Uterus (tissue), 3 donors: ENCODE measurements at regions not wholly inside any gene's neighbourhood (a gene's known extent, or its start where the extent isn't known, plus 50 kb on each side); places are given as distances from the start of the nearest gene placed in this dataset.

ENCODE experiments used
- DNase-seq, 2 donors: peaks; one replicate each; pipeline ENCODE4 v3.0.0-alpha.2; 2019 to 2020
- H3K27ac ChIP-seq, 2 donors: fragments of 200-600 bp; sonication (generic); 1 replicate in 1 of 2; 2 replicates in 1 of 2; pipeline ENCODE4 v1.5.1; 2016 to 2018
- H3K27me3 ChIP-seq, 2 donors: fragments of 200-600 bp; sonication (generic); one replicate each; pipeline ENCODE4 v1.5.1; 2018 to 2019; ENCODE audit warnings: control low read depth in 1 of 2
- H3K36me3 ChIP-seq, 2 donors: fragments of 200-600 bp; sonication (generic); one replicate each; pipeline ENCODE4 v1.5.1; 2019; ENCODE audit warnings: control low read depth in 1 of 2
- H3K4me1 ChIP-seq, 2 donors: fragments of 200-600 bp; sonication (generic); one replicate each; pipeline ENCODE4 v1.5.1; 2018 to 2019; ENCODE audit warnings: control low read depth in 1 of 2
- H3K4me3 ChIP-seq, 2 donors: fragments of 200-600 bp; sonication (generic); 1 replicate in 1 of 2; 2 replicates in 1 of 2; pipeline ENCODE4 v1.5.1; 2018 to 2019; ENCODE audit warnings: mild to moderate bottlenecking in 1 of 2
- H3K9me3 ChIP-seq, 2 donors: fragments of 200-600 bp; sonication (generic); one replicate each; pipeline ENCODE4 v1.5.1; 2019; ENCODE audit warnings: control low read depth in 1 of 2
- POLR2A ChIP-seq, 2 donors: fragments of 450-650 bp; IDR thresholded peaks; one replicate each; pipeline ENCODE4 v1.6.1; 2016; ENCODE audit warnings: antibody characterized with exemption in 2 of 2, mild to moderate bottlenecking in 1 of 2, moderate library complexity in 1 of 2
- intact Hi-C: fragments of 100-400 bp; cut with DNase I; formaldehyde crosslinking; loops from one replicate; pipeline ENCODE4 v1.15.1; 2023; ENCODE audit warnings: low total_unique reads
- TF ChIP-seq, protein P1 (sequence below), 4 experiments: fragments of 200-600 bp in 2 of 4; fragments of 450-650 bp in 2 of 4; sonication (generic) in 2 of 4; IDR thresholded peaks; one replicate each; pipeline ENCODE4 v1.5.1; 2016 to 2019; ENCODE audit warnings: antibody characterized with exemption in 4 of 4, mild to moderate bottlenecking in 2 of 4, moderate library complexity in 1 of 4
- donor health status: DM: yes; HTN: yes; CAD: no.

- no peak for DNase-seq
These were observed 849.5 kb downstream of the MAFB start for GRCh38 chr20:39839399-39840119.

GRCh38 chr20:39837561-39837960, 851.5 kb downstream of the MAFB start:
- Histone ChIP-seq H3K36me3 (no peaks in the 10 kb centered on the region), H3K27me3 (no peaks in the 10 kb centered on the region), H3K4me1 (no peaks in the 10 kb centered on the region), H3K9me3 (no peaks in the 10 kb centered on the region), H3K27ac (no peak overlapping the region), H3K4me3 (no peak overlapping the region)
- intact Hi-C loops, result no loop called here
- TF ChIP-seq, protein P1, sequence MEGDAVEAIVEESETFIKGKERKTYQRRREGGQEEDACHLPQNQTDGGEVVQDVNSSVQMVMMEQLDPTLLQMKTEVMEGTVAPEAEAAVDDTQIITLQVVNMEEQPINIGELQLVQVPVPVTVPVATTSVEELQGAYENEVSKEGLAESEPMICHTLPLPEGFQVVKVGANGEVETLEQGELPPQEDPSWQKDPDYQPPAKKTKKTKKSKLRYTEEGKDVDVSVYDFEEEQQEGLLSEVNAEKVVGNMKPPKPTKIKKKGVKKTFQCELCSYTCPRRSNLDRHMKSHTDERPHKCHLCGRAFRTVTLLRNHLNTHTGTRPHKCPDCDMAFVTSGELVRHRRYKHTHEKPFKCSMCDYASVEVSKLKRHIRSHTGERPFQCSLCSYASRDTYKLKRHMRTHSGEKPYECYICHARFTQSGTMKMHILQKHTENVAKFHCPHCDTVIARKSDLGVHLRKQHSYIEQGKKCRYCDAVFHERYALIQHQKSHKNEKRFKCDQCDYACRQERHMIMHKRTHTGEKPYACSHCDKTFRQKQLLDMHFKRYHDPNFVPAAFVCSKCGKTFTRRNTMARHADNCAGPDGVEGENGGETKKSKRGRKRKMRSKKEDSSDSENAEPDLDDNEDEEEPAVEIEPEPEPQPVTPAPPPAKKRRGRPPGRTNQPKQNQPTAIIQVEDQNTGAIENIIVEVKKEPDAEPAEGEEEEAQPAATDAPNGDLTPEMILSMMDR (IDR thresholded peaks at IDR 0.05), result no peak
- no peak for TF ChIP-seq POLR2A (IDR thresholded peaks at IDR 0.05)
- DNase-seq, result no peak

More at GRCh38 chr20:39839399-39840119, 849.5 kb downstream of the MAFB start:
- Histone ChIP-seq H3K9me3 (no peaks in the 10 kb centered on the region), H3K36me3 (no peaks in the 10 kb centered on the region), H3K4me3 (no peak overlapping the region), H3K27ac (no peak overlapping the region), H3K27me3 (no peaks in the 10 kb centered on the region), H3K4me1 (no peaks in the 10 kb centered on the region)
- TF ChIP-seq, protein P1 (IDR thresholded peaks at IDR 0.05), result no peak
- TF ChIP-seq POLR2A (IDR thresholded peaks at IDR 0.05), result no peak
- intact Hi-C loops, result no loop called here

GRCh38 chr20:39835130-39835842, 853.8 kb downstream of the MAFB start:
- Histone ChIP-seq H3K4me1 (no peaks in the 10 kb centered on the region), H3K9me3 (no peaks in the 10 kb centered on the region), H3K36me3 (no peaks in the 10 kb centered on the region), H3K4me3 (no peak overlapping the region), H3K27ac (peak overlapping the region in 1 of 2 donors; percentile 31), H3K27me3 (no peaks in the 10 kb centered on the region)
- intact Hi-C loops, result no loop called here
- TF ChIP-seq, protein P1 (IDR thresholded peaks at IDR 0.05), result no peak
- TF ChIP-seq POLR2A (IDR thresholded peaks at IDR 0.05), result no peak
- peak in 1 of 2 donors; percentile 22 for DNase-seq

- TF ChIP-seq, protein P1 (IDR thresholded peaks at IDR 0.05), result no peak
- TF ChIP-seq POLR2A (IDR thresholded peaks at IDR 0.05), result no peak
- Histone ChIP-seq H3K27ac (no peak overlapping the region), H3K4me3 (no peak overlapping the region), H3K9me3 (no peaks in the 10 kb centered on the region), H3K27me3 (no peaks in the 10 kb centered on the region), H3K4me1 (no peaks in the 10 kb centered on the region), H3K36me3 (no peaks in the 10 kb centered on the region)
- DNase-seq, result no peak
- intact Hi-C loops, result no loop called here
These were observed 858.1 kb downstream of the MAFB start for GRCh38 chr20:39830903-39831302.

DNA sequence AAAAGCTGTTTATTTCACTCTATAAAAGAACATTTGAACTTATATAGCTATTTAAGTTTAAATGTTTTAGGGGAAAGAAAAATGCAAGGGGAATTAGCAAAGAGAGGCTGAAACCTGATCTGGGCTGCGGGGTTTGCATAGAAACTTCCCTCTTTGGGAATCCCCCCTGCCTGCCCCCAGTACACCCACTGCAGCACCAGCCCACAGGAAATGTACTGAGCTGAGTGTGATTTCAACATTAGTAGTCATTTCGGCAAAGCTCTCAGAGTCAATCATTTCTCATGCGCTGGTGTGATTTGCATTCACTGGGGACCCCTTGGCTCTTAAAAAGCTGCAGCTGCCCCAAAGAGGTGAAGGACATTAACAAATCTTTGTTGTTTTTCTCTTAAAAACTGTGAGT, 859.4 kb downstream of the MAFB start:
- Histone ChIP-seq H3K9me3 (no peaks in the 10 kb centered on the region), H3K36me3 (no peaks in the 10 kb centered on the region), H3K27ac (no peak overlapping the region), H3K4me3 (no peak overlapping the region), H3K27me3 (no peaks in the 10 kb centered on the region), H3K4me1 (no peaks in the 10 kb centered on the region)
- DNase-seq, result no peak
- TF ChIP-seq, protein P1 (IDR thresholded peaks at IDR 0.05), result no peak
- TF ChIP-seq POLR2A (IDR thresholded peaks at IDR 0.05), result no peak
- intact Hi-C loops, result no loop called here
